GM12891 (cell line): ENCODE measurements at regions not wholly inside any gene's neighbourhood (a gene's known extent, or its start where the extent isn't known, plus 50 kb on each side); places are given as distances from the start of the nearest gene placed in this dataset.

Source experiments
- POLR2A ChIP-seq: IDR thresholded peaks from 2 replicates; pipeline ENCODE4 v1.6.1; 2011; ENCODE audit warnings: low read depth, low read length, control low read depth
- POLR2AphosphoS5 ChIP-seq: IDR thresholded peaks from 2 replicates; pipeline ENCODE4 v1.6.1; 2011; ENCODE audit warnings: low read depth, low read length, control low read depth

DNA sequence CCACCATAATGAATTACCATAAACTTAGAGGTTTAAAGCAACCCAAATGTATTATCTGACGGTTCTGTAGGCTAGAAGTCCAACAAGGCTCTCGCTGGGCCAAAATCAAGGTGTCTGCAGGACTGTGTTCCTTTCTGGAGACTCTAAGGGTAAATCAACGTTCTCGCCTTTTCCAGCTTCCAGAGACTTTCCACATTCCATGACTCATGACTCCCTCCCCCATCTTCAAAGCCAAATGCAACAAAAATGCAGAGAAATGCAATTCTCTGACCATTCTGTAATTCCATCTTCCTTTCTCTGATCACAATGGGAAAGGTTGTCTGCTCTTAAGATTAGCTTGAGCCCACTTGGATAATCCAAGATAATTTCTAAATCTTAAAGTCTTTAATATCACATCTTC is 287.1 kb downstream of the LTN1 start:
- TF ChIP-seq POLR2A, result no peak
- no peak for TF ChIP-seq POLR2AphosphoS5
